Ishikawa (cell line): ENCODE measurements at regions not wholly inside any gene's neighbourhood (a gene's known extent, or its start where the extent isn't known, plus 50 kb on each side); places are given as distances from the start of the nearest gene placed in this dataset.

Experiments
- CEBPB ChIP-seq: IDR thresholded peaks from 2 replicates; pipeline ENCODE4 v1.6.1; 2012
- CREB1 ChIP-seq: IDR thresholded peaks from 2 replicates; pipeline ENCODE4 v1.6.1; 2012; ENCODE audit warnings: low read depth
- EGR1 ChIP-seq: IDR thresholded peaks from 2 replicates; pipeline ENCODE4 v1.6.1; 2012
- EP300 ChIP-seq: IDR thresholded peaks from 2 replicates; pipeline ENCODE4 v1.6.1; 2012; ENCODE audit warnings: borderline replicate concordance
- FOXM1 ChIP-seq: IDR thresholded peaks from 2 replicates; pipeline ENCODE4 v1.6.1; 2012; ENCODE audit warnings: low read depth, borderline replicate concordance
- MAX ChIP-seq: IDR thresholded peaks from 2 replicates; pipeline ENCODE4 v1.6.1; 2012
- NFIC ChIP-seq: IDR thresholded peaks from 2 replicates; pipeline ENCODE4 v1.6.1; 2012
- RAD21 ChIP-seq: IDR thresholded peaks from 2 replicates; pipeline ENCODE4 v1.6.1; 2012; ENCODE audit warnings: low read depth
- REST ChIP-seq: IDR thresholded peaks from 2 replicates; pipeline ENCODE4 v1.6.1; 2012; ENCODE audit warnings: low read depth, mild to moderate bottlenecking
- TAF1 ChIP-seq: IDR thresholded peaks from 2 replicates; pipeline ENCODE4 v1.6.1; 2012; ENCODE audit warnings: low read depth, mild to moderate bottlenecking
- TEAD4 ChIP-seq: IDR thresholded peaks from 2 replicates; pipeline ENCODE4 v1.6.1; 2012
- YY1 ChIP-seq: IDR thresholded peaks from 2 replicates; pipeline ENCODE4 v1.6.1; 2012; ENCODE audit warnings: low read depth
- ZBTB7A ChIP-seq: IDR thresholded peaks from 2 replicates; pipeline ENCODE4 v1.6.1; 2012; ENCODE audit warnings: low read depth
- TF ChIP-seq, protein P1 (sequence below): IDR thresholded peaks from 2 replicates; pipeline ENCODE4 v1.6.1; 2012

DNA sequence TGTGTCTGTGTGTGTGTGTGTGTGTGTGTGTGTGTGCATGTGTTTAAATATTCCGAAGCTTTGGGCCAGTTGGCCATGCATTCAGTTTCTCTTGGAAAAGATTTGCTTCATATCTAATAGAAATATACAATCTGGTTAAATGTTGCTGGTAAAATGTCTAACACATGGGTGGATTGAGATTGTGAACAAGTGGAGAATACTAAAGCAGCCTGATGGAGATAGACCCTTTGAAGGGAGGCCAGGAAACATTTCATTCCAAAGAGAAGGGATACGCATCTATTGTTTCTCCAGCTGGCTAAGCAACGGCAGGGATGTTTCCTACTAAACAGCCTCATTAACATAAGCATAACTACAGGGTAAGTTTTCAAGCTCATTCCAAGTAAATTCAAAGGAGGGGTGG is 257.5 kb upstream of the PTBP2 start:
- no peak for TF ChIP-seq MAX
- TF ChIP-seq TAF1 = no peak
- TF ChIP-seq EP300 = no peak
- no peak for TF ChIP-seq TEAD4
- no peak for TF ChIP-seq RAD21
- no peak for TF ChIP-seq CEBPB
- no peak for TF ChIP-seq YY1
- TF ChIP-seq, protein P1, sequence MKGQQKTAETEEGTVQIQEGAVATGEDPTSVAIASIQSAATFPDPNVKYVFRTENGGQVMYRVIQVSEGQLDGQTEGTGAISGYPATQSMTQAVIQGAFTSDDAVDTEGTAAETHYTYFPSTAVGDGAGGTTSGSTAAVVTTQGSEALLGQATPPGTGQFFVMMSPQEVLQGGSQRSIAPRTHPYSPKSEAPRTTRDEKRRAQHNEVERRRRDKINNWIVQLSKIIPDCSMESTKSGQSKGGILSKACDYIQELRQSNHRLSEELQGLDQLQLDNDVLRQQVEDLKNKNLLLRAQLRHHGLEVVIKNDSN = no peak
- TF ChIP-seq EGR1 = no peak
- TF ChIP-seq FOXM1 = no peak
- TF ChIP-seq CREB1 = no peak
- TF ChIP-seq REST = no peak
- TF ChIP-seq NFIC = no peak
- TF ChIP-seq ZBTB7A = no peak
